ENCODE measurements at regions not wholly inside any gene's neighbourhood (a gene's known extent, or its start where the extent isn't known, plus 50 kb on each side); places are given as distances from the start of the nearest gene placed in this dataset.
"Not testable (repeated sequence)": the region's sequence is repeated elsewhere in the genome, so short reads cannot be mapped to it uniquely, and the experiment has no call there.

DNA sequence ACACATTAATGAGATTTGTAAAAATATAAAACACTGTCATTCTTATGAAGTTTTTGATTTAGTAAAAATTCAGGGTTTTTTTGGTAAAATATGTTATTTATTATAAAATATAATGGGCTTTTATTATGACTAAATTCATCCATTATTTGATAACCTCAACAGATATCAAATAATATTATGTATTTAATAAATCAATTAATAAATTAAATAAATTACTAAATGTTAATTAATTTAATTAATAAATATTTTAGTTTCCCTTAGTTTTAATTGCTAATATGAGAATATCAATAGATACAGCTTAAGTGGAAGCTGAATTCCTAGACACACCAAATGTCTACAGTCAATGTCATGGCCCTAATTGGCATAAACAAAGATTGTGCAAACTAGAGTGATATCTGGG, 82.3 kb upstream of the DGKG start:
- TF ChIP-seq, protein P1, sequence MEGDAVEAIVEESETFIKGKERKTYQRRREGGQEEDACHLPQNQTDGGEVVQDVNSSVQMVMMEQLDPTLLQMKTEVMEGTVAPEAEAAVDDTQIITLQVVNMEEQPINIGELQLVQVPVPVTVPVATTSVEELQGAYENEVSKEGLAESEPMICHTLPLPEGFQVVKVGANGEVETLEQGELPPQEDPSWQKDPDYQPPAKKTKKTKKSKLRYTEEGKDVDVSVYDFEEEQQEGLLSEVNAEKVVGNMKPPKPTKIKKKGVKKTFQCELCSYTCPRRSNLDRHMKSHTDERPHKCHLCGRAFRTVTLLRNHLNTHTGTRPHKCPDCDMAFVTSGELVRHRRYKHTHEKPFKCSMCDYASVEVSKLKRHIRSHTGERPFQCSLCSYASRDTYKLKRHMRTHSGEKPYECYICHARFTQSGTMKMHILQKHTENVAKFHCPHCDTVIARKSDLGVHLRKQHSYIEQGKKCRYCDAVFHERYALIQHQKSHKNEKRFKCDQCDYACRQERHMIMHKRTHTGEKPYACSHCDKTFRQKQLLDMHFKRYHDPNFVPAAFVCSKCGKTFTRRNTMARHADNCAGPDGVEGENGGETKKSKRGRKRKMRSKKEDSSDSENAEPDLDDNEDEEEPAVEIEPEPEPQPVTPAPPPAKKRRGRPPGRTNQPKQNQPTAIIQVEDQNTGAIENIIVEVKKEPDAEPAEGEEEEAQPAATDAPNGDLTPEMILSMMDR (conservative IDR thresholded peaks at IDR 0.05): no peak
- Mint-ChIP-seq H3K27me3 (ENCODE audit: low read depth) (no peaks in the 10 kb centered on the region; the same call in 1 of the 2 replicates), H3K4me1 (no peaks in the 10 kb centered on the region), H3K36me3 (ENCODE audit: insufficient read depth in 1 of 3, low read depth in 3 of 3) (no peaks in the 10 kb centered on the region), H3K9me3 (no peaks in the 10 kb centered on the region), H3K27ac (no peak overlapping the region), H3K4me3 (no peak overlapping the region)
- Histone ChIP-seq H2AK5ac (ENCODE audit: insufficient read length, low read length) (no peak overlapping the region), H3K56ac (ENCODE audit: insufficient read length, low read depth, low read length) (no peak overlapping the region), H3K4me1 (ENCODE audit: insufficient read depth, low read length) (no peaks in the 10 kb centered on the region), H2BK20ac (ENCODE audit: low read depth, low read length, poor library complexity, severe bottlenecking) (no peak overlapping the region), H3K23ac (ENCODE audit: insufficient read length, low read depth, low read length) (no peak overlapping the region), H4K91ac (ENCODE audit: insufficient read length, low read depth, low read length) (no peak overlapping the region), H2BK5ac (ENCODE audit: insufficient read length, low read length) (no peak overlapping the region), H3K27me3 (ENCODE audit: insufficient read depth, low read length) (no peaks in the 10 kb centered on the region), H3K79me2 (ENCODE audit: insufficient read depth, low read length) (no peaks in the 10 kb centered on the region), H4K20me1 (ENCODE audit: control insufficient read depth, insufficient read depth, insufficient read length) (no peaks in the 10 kb centered on the region), H2BK120ac (ENCODE audit: low read depth, low read length, poor library complexity, severe bottlenecking) (no peak overlapping the region), H3T11ph (ENCODE audit: low read length) (no peak overlapping the region), H3K4ac (ENCODE audit: low read depth, low read length) (no peak overlapping the region), H4K8ac (replicated peaks; ENCODE audit: insufficient read length, low read depth, low read length) (no peak overlapping the region), H4K5ac (ENCODE audit: insufficient read length, low read depth, low read length) (no peak overlapping the region), H2BK12ac (ENCODE audit: insufficient read length, low read depth, low read length) (no peak overlapping the region), H3K9me3 (ENCODE audit: control insufficient read depth, low read depth, low read length) (no peaks in the 10 kb centered on the region), H3K18ac (ENCODE audit: insufficient read length, low read depth, low read length) (no peak overlapping the region), H3K4me2 (ENCODE audit: insufficient read depth, insufficient read length, low read length) (no peak overlapping the region), H3K9ac (ENCODE audit: extremely low read depth, insufficient read length, low read length) (no peak overlapping the region), H2BK15ac (ENCODE audit: low read depth, low read length) (no peak overlapping the region), H3K79me1 (ENCODE audit: insufficient read depth, low read depth, low read length, poor library complexity, severe bottlenecking) (no peaks in the 10 kb centered on the region), H3K23me2 (ENCODE audit: insufficient read length, low read depth, low read length, poor library complexity, severe bottlenecking) (no peaks in the 10 kb centered on the region), H3K27ac (ENCODE audit: insufficient read length, low read depth, low read length) (no peak overlapping the region), H2AFZ (ENCODE audit: low read length) (no peak overlapping the region), H3K14ac (ENCODE audit: insufficient read depth, low read length) (no peak overlapping the region)
- no peak for DNase-seq

DNA sequence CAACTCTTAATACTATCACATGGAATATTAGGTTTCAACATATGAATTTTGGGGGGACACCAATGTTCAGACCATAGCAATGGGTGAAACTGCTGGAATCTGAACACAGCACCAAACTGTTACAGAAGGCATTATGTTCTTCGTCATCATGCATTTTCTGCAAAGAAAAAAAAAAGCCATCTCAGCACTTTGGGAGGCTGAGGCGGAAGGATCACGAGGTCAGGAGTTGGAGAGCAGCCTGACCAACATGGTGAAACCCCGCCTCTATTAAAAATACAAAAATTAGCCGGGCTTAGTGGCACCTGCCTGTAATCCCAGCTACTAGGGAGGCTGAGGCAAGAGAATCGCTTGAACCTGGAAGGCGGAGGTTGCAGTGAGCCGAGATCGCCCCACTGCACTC, 80.9 kb upstream of the DGKG start:
- not testable (repeated sequence) for H3K27me3 Mint-ChIP-seq (ENCODE audit: low read depth); H3K27me3 ChIP-seq (ENCODE audit: insufficient read depth, low read length); H3K4me3 Mint-ChIP-seq; H3K9me3 ChIP-seq (ENCODE audit: control insufficient read depth, low read depth, low read length); H3K36me3 Mint-ChIP-seq (ENCODE audit: insufficient read depth in 1 of 3, low read depth in 3 of 3); H2BK12ac ChIP-seq (ENCODE audit: insufficient read length, low read depth, low read length); H3K23ac ChIP-seq (ENCODE audit: insufficient read length, low read depth, low read length); H3K4me1 Mint-ChIP-seq; H3T11ph ChIP-seq (ENCODE audit: low read length); DNase-seq; H3K27ac ChIP-seq (ENCODE audit: insufficient read length, low read depth, low read length); H2BK5ac ChIP-seq (ENCODE audit: insufficient read length, low read length); H3K4me1 ChIP-seq (ENCODE audit: insufficient read depth, low read length); H4K8ac ChIP-seq (replicated peaks; ENCODE audit: insufficient read length, low read depth, low read length); H4K5ac ChIP-seq (ENCODE audit: insufficient read length, low read depth, low read length); H3K9me3 Mint-ChIP-seq; H2AFZ ChIP-seq (ENCODE audit: low read length); H4K20me1 ChIP-seq (ENCODE audit: control insufficient read depth, insufficient read depth, insufficient read length); H3K27ac Mint-ChIP-seq; H3K18ac ChIP-seq (ENCODE audit: insufficient read length, low read depth, low read length); H2BK20ac ChIP-seq (ENCODE audit: low read depth, low read length, poor library complexity, severe bottlenecking); H3K23me2 ChIP-seq (ENCODE audit: insufficient read length, low read depth, low read length, poor library complexity, severe bottlenecking); H3K79me1 ChIP-seq (ENCODE audit: insufficient read depth, low read depth, low read length, poor library complexity, severe bottlenecking); H4K91ac ChIP-seq (ENCODE audit: insufficient read length, low read depth, low read length); H3K4me2 ChIP-seq (ENCODE audit: insufficient read depth, insufficient read length, low read length); H3K4ac ChIP-seq (ENCODE audit: low read depth, low read length); H3K56ac ChIP-seq (ENCODE audit: insufficient read length, low read depth, low read length); H2AK5ac ChIP-seq (ENCODE audit: insufficient read length, low read length); H3K9ac ChIP-seq (ENCODE audit: extremely low read depth, insufficient read length, low read length); H3K79me2 ChIP-seq (ENCODE audit: insufficient read depth, low read length); H2BK15ac ChIP-seq (ENCODE audit: low read depth, low read length); H2BK120ac ChIP-seq (ENCODE audit: low read depth, low read length, poor library complexity, severe bottlenecking); H3K14ac ChIP-seq (ENCODE audit: insufficient read depth, low read length)
- no CpG with 5 or more reads among the region's 9 CpGs for WGBS (ENCODE audit: extremely low coverage, insufficient read length, low lambda C conversion rate)

All from H9 (cell line).